GM10266 (cell line): ENCODE measurements at regions not wholly inside any gene's neighbourhood (a gene's known extent, or its start where the extent isn't known, plus 50 kb on each side); places are given as distances from the start of the nearest gene placed in this dataset.

Source experiments
- DNase-seq: peaks from one replicate; pipeline ENCODE4 v3.0.0; 2012; ENCODE audit errors: extremely low spot score
- CTCF ChIP-seq: IDR thresholded peaks from 2 replicates; pipeline ENCODE4 v1.5.1; 2012; ENCODE audit warnings: mild to moderate bottlenecking, low read depth; ENCODE audit not compliant: control insufficient read depth, insufficient read depth; ENCODE audit errors: missing control alignments

GRCh38 chr6:26290941-26291340, 74.1 kb upstream of the BTN3A2 start:
- no peak for DNase-seq
- no peak for TF ChIP-seq CTCF

GRCh38 chr6:26292709-26293108, 72.3 kb upstream of the BTN3A2 start:
- TF ChIP-seq CTCF = no peak
- no peak for DNase-seq

GRCh38 chr6:26294302-26294701, 70.7 kb upstream of the BTN3A2 start:
- DNase-seq = no peak

GRCh38 chr6:26295691-26296555, 69.1 kb upstream of the BTN3A2 start:
- no peak for TF ChIP-seq CTCF
- DNase-seq = no peak

More at GRCh38 chr6:26294302-26294701, 70.7 kb upstream of the BTN3A2 start:
- TF ChIP-seq CTCF = no peak

- no peak for DNase-seq
- TF ChIP-seq CTCF = no peak
These were observed 68.5 kb upstream of the BTN3A2 start for GRCh38 chr6:26296556-26296856.

GRCh38 chr6:26296857-26297648, 67.9 kb upstream of the BTN3A2 start:
- DNase-seq = no peak
- TF ChIP-seq CTCF = no peak
